H9 (cell line): ENCODE measurements at regions not wholly inside any gene's neighbourhood (a gene's known extent, or its start where the extent isn't known, plus 50 kb on each side); places are given as distances from the start of the nearest gene placed in this dataset.

Experiments
- DNase-seq: peaks from one replicate; pipeline ENCODE4 v3.0.0-alpha.2; 2017
- H2AFZ ChIP-seq: one replicate; pipeline ENCODE4 v1.6.1; 2013; ENCODE audit warnings: mild to moderate bottlenecking, low read length, control low read depth, moderate library complexity
- H2AK5ac ChIP-seq: 2 replicates; pipeline ENCODE4 v1.6.1; 2013; ENCODE audit warnings: low read length, control low read depth, mixed read lengths; ENCODE audit not compliant: insufficient read length
- H2BK120ac ChIP-seq: one replicate; pipeline ENCODE4 v1.6.1; 2013; ENCODE audit warnings: low read depth, mild to moderate bottlenecking, low read length, control low read depth, inconsistent platforms; ENCODE audit not compliant: poor library complexity, severe bottlenecking
- H2BK12ac ChIP-seq: 2 replicates; pipeline ENCODE4 v1.6.1; 2013; ENCODE audit warnings: low read length, control low read depth, mixed read lengths, low read depth; ENCODE audit not compliant: insufficient read length
- H2BK15ac ChIP-seq: 2 replicates; pipeline ENCODE4 v1.6.1; 2013; ENCODE audit warnings: low read depth, low read length, control low read depth
- H2BK20ac ChIP-seq: one replicate; pipeline ENCODE4 v1.6.1; 2013; ENCODE audit warnings: low read depth, mild to moderate bottlenecking, low read length, control low read depth, inconsistent platforms; ENCODE audit not compliant: poor library complexity, severe bottlenecking
- H2BK5ac ChIP-seq: 2 replicates; pipeline ENCODE4 v1.6.1; 2013; ENCODE audit warnings: low read length, control low read depth, mixed read lengths; ENCODE audit not compliant: insufficient read length
- H3K14ac ChIP-seq: 2 replicates; pipeline ENCODE4 v1.6.1; 2013; ENCODE audit warnings: low read length, control low read depth; ENCODE audit not compliant: insufficient read depth
- H3K18ac ChIP-seq: 2 replicates; pipeline ENCODE4 v1.6.1; 2013; ENCODE audit warnings: low read depth, mild to moderate bottlenecking, mixed read lengths, low read length, control low read depth; ENCODE audit not compliant: insufficient read length
- H3K23ac ChIP-seq: 2 replicates; pipeline ENCODE4 v1.6.1; 2013; ENCODE audit warnings: low read length, control low read depth, mixed read lengths, low read depth; ENCODE audit not compliant: insufficient read length
- H3K23me2 ChIP-seq: 2 replicates; pipeline ENCODE4 v1.6.1; 2013; ENCODE audit warnings: low read depth, mild to moderate bottlenecking, mixed read lengths, low read length, control low read depth; ENCODE audit not compliant: insufficient read length, poor library complexity, severe bottlenecking
- H3K27ac ChIP-seq: 2 replicates; pipeline ENCODE4 v1.5.1; 2013; ENCODE audit warnings: low read length, control low read depth, mixed read lengths, low read depth; ENCODE audit not compliant: insufficient read length
- H3K27me3 ChIP-seq: 2 replicates; pipeline ENCODE4 v1.6.1; 2013; ENCODE audit warnings: low read length, control low read depth, inconsistent platforms; ENCODE audit not compliant: insufficient read depth
- H3K4ac ChIP-seq: 2 replicates; pipeline ENCODE4 v1.6.1; 2013; ENCODE audit warnings: low read depth, mild to moderate bottlenecking, control low read depth, inconsistent platforms, low read length, moderate library complexity
- H3K4me1 ChIP-seq: 2 replicates; pipeline ENCODE4 v1.6.1; 2013; ENCODE audit warnings: low read length, control low read depth, inconsistent platforms; ENCODE audit not compliant: insufficient read depth
- H3K4me2 ChIP-seq: 2 replicates; pipeline ENCODE4 v1.6.1; 2013; ENCODE audit warnings: low read length, control low read depth, mixed read lengths; ENCODE audit not compliant: insufficient read length, insufficient read depth
- H3K56ac ChIP-seq: 2 replicates; pipeline ENCODE4 v1.6.1; 2013; ENCODE audit warnings: low read depth, mild to moderate bottlenecking, mixed read lengths, low read length, control low read depth; ENCODE audit not compliant: insufficient read length
- H3K79me1 ChIP-seq: 2 replicates; pipeline ENCODE4 v1.6.1; 2013; ENCODE audit warnings: low read depth, mild to moderate bottlenecking, moderate library complexity, low read length, control low read depth, inconsistent platforms; ENCODE audit not compliant: insufficient read depth, poor library complexity, severe bottlenecking
- H3K79me2 ChIP-seq: 2 replicates; pipeline ENCODE4 v1.6.1; 2013; ENCODE audit warnings: low read length, control low read depth, inconsistent platforms; ENCODE audit not compliant: insufficient read depth
- H3K9ac ChIP-seq: 2 replicates; pipeline ENCODE4 v1.6.1; 2013; ENCODE audit warnings: low read length, control low read depth, mixed read lengths; ENCODE audit not compliant: insufficient read length; ENCODE audit errors: extremely low read depth
- H3K9me3 ChIP-seq: one replicate; pipeline ENCODE4 v1.6.1; 2013; ENCODE audit warnings: low read depth, low read length, inconsistent platforms; ENCODE audit not compliant: control insufficient read depth
- H3T11ph ChIP-seq: one replicate; pipeline ENCODE4 v1.6.1; 2013; ENCODE audit warnings: mild to moderate bottlenecking, low read length, control low read depth, inconsistent platforms
- H4K20me1 ChIP-seq: one replicate; pipeline ENCODE4 v1.6.1; 2013; ENCODE audit not compliant: control insufficient read depth, insufficient read length, insufficient read depth
- H4K5ac ChIP-seq: 2 replicates; pipeline ENCODE4 v1.6.1; 2013; ENCODE audit warnings: low read depth, mild to moderate bottlenecking, mixed read lengths, low read length, control low read depth; ENCODE audit not compliant: insufficient read length
- H4K8ac ChIP-seq: replicated peaks from 2 replicates; pipeline ENCODE4 v1.6.1; 2013; ENCODE audit warnings: low read length, control low read depth, mixed read lengths, low read depth; ENCODE audit not compliant: insufficient read length
- H4K91ac ChIP-seq: 2 replicates; pipeline ENCODE4 v1.6.1; 2013; ENCODE audit warnings: low read depth, mild to moderate bottlenecking, moderate library complexity, mixed read lengths, low read length, control low read depth; ENCODE audit not compliant: insufficient read length
- H3K27ac Mint-ChIP-seq, 3 experiments: 2 replicates in 2 of 3; 3 replicates in 1 of 3; pipeline ENCODE4 v1.8.0; 2020 to 2021; ENCODE audit warnings: mixed read lengths in 3 of 3, mild to moderate bottlenecking in 1 of 3, moderate library complexity in 1 of 3
- H3K27me3 Mint-ChIP-seq: 2 replicates; pipeline ENCODE4 v1.8.0; 2021; ENCODE audit warnings: low read depth, mild to moderate bottlenecking, moderate library complexity, mixed read lengths
- H3K36me3 Mint-ChIP-seq, 3 experiments: 2 replicates in 2 of 3; 3 replicates in 1 of 3; pipeline ENCODE4 v1.8.0; 2020 to 2021; ENCODE audit warnings: low read depth in 3 of 3, mixed read lengths in 3 of 3; ENCODE audit not compliant: insufficient read depth in 1 of 3
- H3K4me1 Mint-ChIP-seq, 2 experiments: 2 replicates each; pipeline ENCODE4 v1.8.0; 2020; ENCODE audit warnings: mixed read lengths in 2 of 2
- H3K4me3 Mint-ChIP-seq, 2 experiments: 2 replicates in 1 of 2; 3 replicates in 1 of 2; pipeline ENCODE4 v1.8.0; 2020 to 2021; ENCODE audit warnings: mild to moderate bottlenecking in 2 of 2, mixed read lengths in 2 of 2, moderate library complexity in 1 of 2
- H3K9me3 Mint-ChIP-seq, 2 experiments: 2 replicates in 1 of 2; 3 replicates in 1 of 2; pipeline ENCODE4 v1.8.0; 2020; ENCODE audit warnings: mild to moderate bottlenecking in 2 of 2, mixed read lengths in 2 of 2, moderate library complexity in 1 of 2
- WGBS: extraction: QIAGEN DNeasy Blood & Tissue Kit; methylation state at CpG from one replicate; pipeline ENCODE4 v1.1.7; 2013; ENCODE audit warnings: missing lambda C conversion rate, low lambda C conversion rate, mixed read lengths; ENCODE audit not compliant: insufficient read length; ENCODE audit errors: extremely low coverage; 5-methylcytosine and 5-hydroxymethylcytosine counted together
- TF ChIP-seq, protein P1 (sequence below): fragments of 200-600 bp; sonication (generic); conservative IDR thresholded peaks from 3 replicates; pipeline ENCODE4 v1.8.0; 2021; ENCODE audit warnings: antibody characterized with exemption, mild to moderate bottlenecking

DNA sequence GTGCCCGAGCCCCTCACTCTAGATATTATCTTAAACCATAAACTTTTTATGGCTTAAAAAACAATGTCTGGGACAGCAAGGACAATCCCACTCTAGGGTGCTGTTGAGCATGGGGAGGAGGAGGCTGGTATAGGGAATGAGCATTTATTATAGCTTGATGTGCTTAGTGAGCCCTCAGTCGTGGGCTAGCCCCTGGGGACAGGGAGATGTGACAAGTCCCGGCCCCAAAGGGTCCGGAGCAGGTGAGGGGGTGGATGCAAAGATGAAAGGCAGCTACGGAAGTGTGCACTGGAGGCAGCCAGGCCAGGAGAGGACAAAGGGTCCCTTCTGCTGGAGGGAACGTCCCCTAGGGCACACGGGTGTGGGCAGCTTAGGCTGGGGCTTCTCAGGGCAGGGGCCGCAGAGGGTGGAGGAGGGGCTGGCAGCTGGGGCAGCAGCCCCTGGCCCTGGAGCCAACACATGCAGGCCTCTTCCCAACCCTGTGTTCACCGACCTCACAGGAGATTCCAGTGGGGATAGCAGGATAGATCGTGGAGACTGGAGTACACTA is 106.3 kb upstream of the GPC1 start:
- Mint-ChIP-seq H3K4me1 (peaks cover 8 to 10% of the 10 kb centered on the region in 2 experiments; a peak in 2 of 4 replicates), H3K4me3 (no peak overlapping the region), H3K27me3 (peaks cover 7% of the 10 kb centered on the region; the same call in 1 of the 2 replicates), H3K27ac (no peak overlapping the region), H3K36me3 (no peaks in the 10 kb centered on the region), H3K9me3 (peaks cover 6 to 7% of the 10 kb centered on the region in 2 experiments; a peak in 4 of 5 replicates)
- Histone ChIP-seq H2BK120ac (no peak overlapping the region), H2BK12ac (no peak overlapping the region), H3K79me2 (no peaks in the 10 kb centered on the region), H4K8ac (no peak overlapping the region), H2BK20ac (no peak overlapping the region), H4K91ac (no peak overlapping the region), H3K4me2 (no peak overlapping the region), H4K20me1 (no peaks in the 10 kb centered on the region), H3K23me2 (no peaks in the 10 kb centered on the region), H3K23ac (no peak overlapping the region), H3K4ac (no peak overlapping the region), H3T11ph (no peak overlapping the region), H2BK5ac (no peak overlapping the region), H3K14ac (no peak overlapping the region), H3K9ac (no peak overlapping the region), H2BK15ac (no peak overlapping the region), H2AFZ (no peak overlapping the region), H4K5ac (no peak overlapping the region), H3K9me3 (no peaks in the 10 kb centered on the region), H3K4me1 (no peaks in the 10 kb centered on the region), H3K79me1 (no peaks in the 10 kb centered on the region), H2AK5ac (no peak overlapping the region), H3K27ac (no peak overlapping the region), H3K56ac (no peak overlapping the region), H3K27me3 (no peaks in the 10 kb centered on the region), H3K18ac (no peak overlapping the region)
- WGBS: no CpG with 5 or more reads among the region's 10 CpGs
- TF ChIP-seq, protein P1, sequence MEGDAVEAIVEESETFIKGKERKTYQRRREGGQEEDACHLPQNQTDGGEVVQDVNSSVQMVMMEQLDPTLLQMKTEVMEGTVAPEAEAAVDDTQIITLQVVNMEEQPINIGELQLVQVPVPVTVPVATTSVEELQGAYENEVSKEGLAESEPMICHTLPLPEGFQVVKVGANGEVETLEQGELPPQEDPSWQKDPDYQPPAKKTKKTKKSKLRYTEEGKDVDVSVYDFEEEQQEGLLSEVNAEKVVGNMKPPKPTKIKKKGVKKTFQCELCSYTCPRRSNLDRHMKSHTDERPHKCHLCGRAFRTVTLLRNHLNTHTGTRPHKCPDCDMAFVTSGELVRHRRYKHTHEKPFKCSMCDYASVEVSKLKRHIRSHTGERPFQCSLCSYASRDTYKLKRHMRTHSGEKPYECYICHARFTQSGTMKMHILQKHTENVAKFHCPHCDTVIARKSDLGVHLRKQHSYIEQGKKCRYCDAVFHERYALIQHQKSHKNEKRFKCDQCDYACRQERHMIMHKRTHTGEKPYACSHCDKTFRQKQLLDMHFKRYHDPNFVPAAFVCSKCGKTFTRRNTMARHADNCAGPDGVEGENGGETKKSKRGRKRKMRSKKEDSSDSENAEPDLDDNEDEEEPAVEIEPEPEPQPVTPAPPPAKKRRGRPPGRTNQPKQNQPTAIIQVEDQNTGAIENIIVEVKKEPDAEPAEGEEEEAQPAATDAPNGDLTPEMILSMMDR: no peak
- DNase-seq: no peak
